ENCODE measurements at regions not wholly inside any gene's neighbourhood (a gene's known extent, or its start where the extent isn't known, plus 50 kb on each side); places are given as distances from the start of the nearest gene placed in this dataset.

DNA sequence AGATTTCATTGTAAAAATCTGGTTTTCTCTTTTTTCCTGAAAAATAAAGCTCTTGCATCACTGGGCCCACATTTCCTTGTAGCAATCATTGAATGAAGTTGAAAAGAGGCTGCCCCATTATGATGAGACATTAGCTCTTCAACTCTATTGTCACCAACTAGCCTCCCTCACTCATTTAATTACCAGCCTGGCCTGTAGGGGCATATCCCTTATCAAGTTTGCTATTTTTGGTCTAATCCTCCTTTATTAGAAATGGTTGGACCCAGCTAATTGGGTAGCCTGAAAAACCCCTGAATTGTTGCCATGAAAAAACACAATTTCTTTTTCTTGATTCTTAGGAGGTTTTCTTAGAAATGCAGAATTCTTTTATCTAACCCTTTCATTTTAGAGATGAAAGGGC lies 164.6 kb upstream of the CASK start:
- Histone ChIP-seq H3K27ac (ENCODE audit: low read depth, low read length) (no peak overlapping the region), H3K27me3 (ENCODE audit: insufficient read depth, low read length, poor library complexity, severe bottlenecking) (no peaks in the 10 kb centered on the region), H3K4me1 (ENCODE audit: insufficient read depth, low read length) (no peaks in the 10 kb centered on the region), H3K9me3 (ENCODE audit: low read length) (no peaks in the 10 kb centered on the region), H3K36me3 (ENCODE audit: insufficient read depth, low read length) (no peaks in the 10 kb centered on the region), H3K4me3 (ENCODE audit: low read length) (no peak overlapping the region)
- no peak for DNase-seq
- Mint-ChIP-seq H3K4me3 (no peak overlapping the region), H3K36me3 (no peaks in the 10 kb centered on the region), H3K27me3 (peaks cover 0 to 2% of the 10 kb centered on the region in 2 donors), H3K9me3 (no peaks in the 10 kb centered on the region), H3K27ac (no peak overlapping the region), H3K4me1 (peaks cover 0 to 7% (median 0%) of the 10 kb centered on the region in 3 donors)
- CTCF ChIA-PET, result no interaction called here
- POLR2A ChIA-PET, result no interaction called here

- no peaks in the 10 kb centered on the region for H3K27me3 ChIP-seq (ENCODE audit: insufficient read depth, low read length, poor library complexity, severe bottlenecking)
- Mint-ChIP-seq H3K9me3 (no peaks in the 10 kb centered on the region), H3K27me3 (no peaks in the 10 kb centered on the region), H3K36me3 (no peaks in the 10 kb centered on the region), H3K4me1 (peaks cover 0 to 7% (median 0%) of the 10 kb centered on the region in 3 donors), H3K4me3 (no peak overlapping the region), H3K27ac (no peak overlapping the region)
- H3K9me3 ChIP-seq (ENCODE audit: low read length), result no peaks in the 10 kb centered on the region
- no peak overlapping the region for H3K4me3 ChIP-seq (ENCODE audit: low read length)
- no peaks in the 10 kb centered on the region for H3K4me1 ChIP-seq (ENCODE audit: insufficient read depth, low read length)
- POLR2A ChIA-PET, result no interaction called here
- no peak overlapping the region for H3K27ac ChIP-seq (ENCODE audit: low read depth, low read length)
- DNase-seq, result no peak
- no peaks in the 10 kb centered on the region for H3K36me3 ChIP-seq (ENCODE audit: insufficient read depth, low read length)
- CTCF ChIA-PET, result no interaction called here
These were observed 162.5 kb upstream of the CASK start for GRCh38 chrX:42085836-42086235.

GRCh38 chrX:42079968-42080367 lies 156.6 kb upstream of the CASK start:
- Histone ChIP-seq H3K36me3 (ENCODE audit: insufficient read depth, low read length) (no peaks in the 10 kb centered on the region), H3K4me3 (ENCODE audit: low read length) (no peak overlapping the region), H3K9me3 (ENCODE audit: low read length) (no peaks in the 10 kb centered on the region), H3K4me1 (ENCODE audit: insufficient read depth, low read length) (no peaks in the 10 kb centered on the region), H3K27me3 (ENCODE audit: insufficient read depth, low read length, poor library complexity, severe bottlenecking) (no peaks in the 10 kb centered on the region), H3K27ac (ENCODE audit: low read depth, low read length) (no peak overlapping the region)
- H3K4me1 Mint-ChIP-seq, result peaks cover 0 to 5% (median 3%) of the 10 kb centered on the region in 3 donors
- H3K27ac Mint-ChIP-seq, result no peak overlapping the region
- H3K36me3 Mint-ChIP-seq, result no peaks in the 10 kb centered on the region
- peaks cover 0 to 5% of the 10 kb centered on the region in 2 donors for H3K27me3 Mint-ChIP-seq
- H3K4me3 Mint-ChIP-seq, result no peak overlapping the region
- POLR2A ChIA-PET, result interaction anchor here (0.7 kb wide), 1 partner anchor 137 kb away, joined by 3 read pairs; no protein-coding TSS in a partner anchor
- DNase-seq, result no peak
- H3K9me3 Mint-ChIP-seq, result peaks cover 0 to 2% (median 0%) of the 10 kb centered on the region in 5 donors
- CTCF ChIA-PET, result no interaction called here

DNA sequence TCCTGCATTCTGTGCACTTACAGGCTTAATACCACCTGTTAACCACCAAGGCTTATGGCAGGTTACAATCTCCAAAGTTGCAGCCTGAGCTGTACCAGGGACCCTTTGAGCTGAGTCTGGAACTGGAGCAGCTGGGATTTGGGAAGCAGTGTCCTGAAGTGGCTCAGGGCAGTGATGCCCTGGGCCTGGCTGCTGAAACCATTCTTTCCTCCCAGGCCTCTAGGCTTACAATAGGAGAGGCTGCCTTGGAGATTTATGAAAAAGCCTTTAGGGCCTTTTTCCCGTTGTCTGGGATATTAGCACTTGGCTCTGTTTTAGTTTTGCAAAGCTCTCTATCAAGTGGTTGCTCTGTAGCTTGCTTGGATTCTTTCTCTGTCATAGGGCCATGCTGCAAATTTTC lies 154.3 kb upstream of the CASK start:
- Histone ChIP-seq H3K36me3 (ENCODE audit: insufficient read depth, low read length) (no peaks in the 10 kb centered on the region), H3K4me1 (ENCODE audit: insufficient read depth, low read length) (no peaks in the 10 kb centered on the region), H3K4me3 (ENCODE audit: low read length) (no peak overlapping the region), H3K27me3 (ENCODE audit: insufficient read depth, low read length, poor library complexity, severe bottlenecking) (no peaks in the 10 kb centered on the region), H3K9me3 (ENCODE audit: low read length) (no peaks in the 10 kb centered on the region), H3K27ac (ENCODE audit: low read depth, low read length) (no peak overlapping the region)
- no peak overlapping the region for H3K27ac Mint-ChIP-seq
- peaks cover 0 to 2% (median 0%) of the 10 kb centered on the region in 5 donors for H3K9me3 Mint-ChIP-seq
- CTCF ChIA-PET, result no interaction called here
- H3K4me1 Mint-ChIP-seq, result peaks cover 0 to 8% (median 5%) of the 10 kb centered on the region in 3 donors
- H3K27me3 Mint-ChIP-seq, result peaks cover 0 to 7% of the 10 kb centered on the region in 2 donors
- no peak overlapping the region for H3K4me3 Mint-ChIP-seq
- H3K36me3 Mint-ChIP-seq, result no peaks in the 10 kb centered on the region
- DNase-seq, result no peak
- POLR2A ChIA-PET, result no interaction called here

DNA sequence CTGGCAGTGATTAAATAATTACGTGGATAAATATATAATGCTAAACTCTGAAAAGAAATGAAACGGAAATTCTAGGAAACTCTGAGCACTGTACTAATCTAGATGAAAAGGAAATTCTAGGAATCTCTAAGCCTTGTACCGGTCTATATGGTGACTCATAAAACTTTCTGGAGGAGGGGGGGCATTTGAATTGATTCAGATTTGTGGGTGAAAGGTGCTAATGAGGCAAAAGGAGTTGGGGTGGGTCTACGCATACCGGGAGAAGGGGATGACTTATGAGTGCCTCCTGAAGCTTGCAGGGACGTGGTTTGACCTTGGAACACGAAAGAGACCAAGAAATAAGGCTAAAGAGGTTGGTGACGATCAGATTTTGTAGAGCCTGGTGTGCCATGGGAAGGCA lies 151.7 kb upstream of the CASK start:
- H3K27me3 Mint-ChIP-seq, result peaks cover 0 to 8% of the 10 kb centered on the region in 2 donors
- H3K4me1 ChIP-seq (ENCODE audit: insufficient read depth, low read length), result no peaks in the 10 kb centered on the region
- no peaks in the 10 kb centered on the region for H3K36me3 ChIP-seq (ENCODE audit: insufficient read depth, low read length)
- no peaks in the 10 kb centered on the region for H3K9me3 ChIP-seq (ENCODE audit: low read length)
- H3K27ac Mint-ChIP-seq, result no peak overlapping the region
- ChIA-PET CTCF (no interaction called here), POLR2A (no interaction called here)
- no peak overlapping the region for H3K4me3 ChIP-seq (ENCODE audit: low read length)
- H3K36me3 Mint-ChIP-seq, result no peaks in the 10 kb centered on the region
- peak overlapping the region in 1 of 7 donors; percentile 29 for H3K4me3 Mint-ChIP-seq
- no peak overlapping the region for H3K27ac ChIP-seq (ENCODE audit: low read depth, low read length)
- no peak for DNase-seq
- peaks cover 0 to 2% (median 0%) of the 10 kb centered on the region in 5 donors for H3K9me3 Mint-ChIP-seq
- H3K27me3 ChIP-seq (ENCODE audit: insufficient read depth, low read length, poor library complexity, severe bottlenecking), result no peaks in the 10 kb centered on the region
- peaks cover 0 to 8% (median 5%) of the 10 kb centered on the region in 3 donors for H3K4me1 Mint-ChIP-seq

DNA sequence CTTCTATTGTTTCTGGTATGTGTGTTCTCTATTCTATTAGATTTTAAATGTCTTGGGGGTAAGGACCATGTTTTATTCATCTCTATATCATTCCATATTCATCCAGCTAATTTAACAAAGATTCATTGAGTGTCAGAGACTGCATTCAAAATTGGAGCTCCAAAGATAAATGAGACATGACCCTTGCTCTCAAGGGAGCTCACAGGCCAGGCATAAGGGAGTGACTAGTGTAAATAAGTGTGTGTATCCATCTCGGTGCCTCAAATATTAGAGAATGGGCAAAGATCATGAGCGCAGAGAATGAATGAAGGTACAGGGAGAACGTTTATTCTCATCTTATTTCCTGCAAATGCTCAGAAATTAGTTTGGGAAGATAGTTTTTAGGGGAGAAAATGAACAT lies 150.1 kb upstream of the CASK start:
- Mint-ChIP-seq H3K27me3 (peaks cover 0 to 9% of the 10 kb centered on the region in 2 donors), H3K4me3 (no peak overlapping the region), H3K36me3 (no peaks in the 10 kb centered on the region), H3K27ac (no peak overlapping the region), H3K4me1 (peaks cover 0 to 8% (median 5%) of the 10 kb centered on the region in 3 donors), H3K9me3 (peaks cover 0 to 2% (median 0%) of the 10 kb centered on the region in 5 donors)
- ChIA-PET POLR2A (no interaction called here), CTCF (no interaction called here)
- Histone ChIP-seq H3K27ac (ENCODE audit: low read depth, low read length) (no peak overlapping the region), H3K27me3 (ENCODE audit: insufficient read depth, low read length, poor library complexity, severe bottlenecking) (no peaks in the 10 kb centered on the region), H3K4me3 (ENCODE audit: low read length) (no peak overlapping the region), H3K4me1 (ENCODE audit: insufficient read depth, low read length) (no peaks in the 10 kb centered on the region), H3K36me3 (ENCODE audit: insufficient read depth, low read length) (no peaks in the 10 kb centered on the region), H3K9me3 (ENCODE audit: low read length) (no peaks in the 10 kb centered on the region)
- no peak for DNase-seq

GRCh38 chrX:42070866-42071265 lies 147.5 kb upstream of the CASK start:
- ChIA-PET POLR2A (no interaction called here), CTCF (no interaction called here)
- Mint-ChIP-seq H3K36me3 (no peaks in the 10 kb centered on the region), H3K9me3 (peaks cover 0 to 2% (median 0%) of the 10 kb centered on the region in 5 donors), H3K27ac (no peak overlapping the region), H3K27me3 (peaks cover 0 to 8% of the 10 kb centered on the region in 2 donors), H3K4me3 (no peak overlapping the region), H3K4me1 (peaks cover 0 to 8% (median 5%) of the 10 kb centered on the region in 3 donors)
- H3K4me3 ChIP-seq (ENCODE audit: low read length), result no peak overlapping the region
- H3K36me3 ChIP-seq (ENCODE audit: insufficient read depth, low read length), result no peaks in the 10 kb centered on the region
- no peaks in the 10 kb centered on the region for H3K4me1 ChIP-seq (ENCODE audit: insufficient read depth, low read length)
- no peaks in the 10 kb centered on the region for H3K27me3 ChIP-seq (ENCODE audit: insufficient read depth, low read length, poor library complexity, severe bottlenecking)
- no peak overlapping the region for H3K27ac ChIP-seq (ENCODE audit: low read depth, low read length)
- no peak for DNase-seq
- H3K9me3 ChIP-seq (ENCODE audit: low read length), result no peaks in the 10 kb centered on the region

GRCh38 chrX:42054256-42054655 lies 130.9 kb upstream of the CASK start:
- Histone ChIP-seq H3K4me1 (ENCODE audit: insufficient read depth, low read length) (no peaks in the 10 kb centered on the region), H3K27me3 (ENCODE audit: insufficient read depth, low read length, poor library complexity, severe bottlenecking) (no peaks in the 10 kb centered on the region), H3K27ac (ENCODE audit: low read depth, low read length) (no peak overlapping the region), H3K36me3 (ENCODE audit: insufficient read depth, low read length) (no peaks in the 10 kb centered on the region), H3K4me3 (ENCODE audit: low read length) (no peak overlapping the region), H3K9me3 (ENCODE audit: low read length) (no peaks in the 10 kb centered on the region)
- DNase-seq, result no peak
- H3K36me3 Mint-ChIP-seq, result no peaks in the 10 kb centered on the region
- H3K27ac Mint-ChIP-seq, result no peak overlapping the region
- no peaks in the 10 kb centered on the region for H3K9me3 Mint-ChIP-seq
- no peaks in the 10 kb centered on the region for H3K4me1 Mint-ChIP-seq
- H3K4me3 Mint-ChIP-seq, result no peak overlapping the region
- POLR2A ChIA-PET, result no interaction called here
- CTCF ChIA-PET, result no interaction called here
- peaks cover 0 to 5% of the 10 kb centered on the region in 2 donors for H3K27me3 Mint-ChIP-seq

GRCh38 chrX:42050345-42050744 lies 127.0 kb upstream of the CASK start:
- Mint-ChIP-seq H3K9me3 (no peaks in the 10 kb centered on the region), H3K4me3 (no peak overlapping the region), H3K36me3 (peaks cover 0 to 4% (median 0%) of the 10 kb centered on the region in 3 donors), H3K27me3 (peaks cover 0 to 5% of the 10 kb centered on the region in 2 donors), H3K27ac (no peak overlapping the region), H3K4me1 (no peaks in the 10 kb centered on the region)
- no peaks in the 10 kb centered on the region for H3K36me3 ChIP-seq (ENCODE audit: insufficient read depth, low read length)
- no peak overlapping the region for H3K4me3 ChIP-seq (ENCODE audit: low read length)
- no peaks in the 10 kb centered on the region for H3K4me1 ChIP-seq (ENCODE audit: insufficient read depth, low read length)
- no peaks in the 10 kb centered on the region for H3K9me3 ChIP-seq (ENCODE audit: low read length)
- no peak overlapping the region for H3K27ac ChIP-seq (ENCODE audit: low read depth, low read length)
- CTCF ChIA-PET, result no interaction called here
- POLR2A ChIA-PET, result no interaction called here
- DNase-seq, result no peak
- H3K27me3 ChIP-seq (ENCODE audit: insufficient read depth, low read length, poor library complexity, severe bottlenecking), result no peaks in the 10 kb centered on the region
